OCI-LY7 (cell line): ENCODE measurements at regions not wholly inside any gene's neighbourhood (a gene's known extent, or its start where the extent isn't known, plus 50 kb on each side); places are given as distances from the start of the nearest gene placed in this dataset.

Experiments
- BruUV-seq: library from RNA; stranded (reverse); fragments of 400-500 nt; replicated peaks from 2 replicates; lab custom pipeline; 2021; lab: Mats Ljungman, UMichigan
- CTCF ChIA-PET: fragments of 300-600 bp; sonication (Branson Sonifier 250); formaldehyde crosslinking; loops from one replicate; lab custom pipeline; 2022; ENCODE audit warnings: antibody characterized with exemption; ENCODE audit not compliant: unreplicated experiment; lab: Charles Lee
- POLR2A ChIA-PET: fragments of 300-600 bp; sonication (Branson Sonifier 250); formaldehyde crosslinking; loops from one replicate; lab custom pipeline; 2022; ENCODE audit warnings: antibody characterized with exemption; lab: Charles Lee
- DNase-seq: peaks from one replicate; pipeline ENCODE4 v3.0.0-alpha.2; 2015; ENCODE audit warnings: low spot score
- H2AFZ ChIP-seq: fragments of 200-600 bp; sonication (generic), shearing (Covaris generic); 2 replicates; pipeline ENCODE4 v1.6.1; 2014; ENCODE audit warnings: mild to moderate bottlenecking, antibody characterized with exemption, low read length, moderate library complexity
- H3K27ac ChIP-seq: fragments of 200-600 bp; sonication (generic); 2 replicates; pipeline ENCODE4 v1.5.1; 2014; ENCODE audit warnings: mixed run types, low read depth, mild to moderate bottlenecking, moderate library complexity, low read length, inconsistent platforms; ENCODE audit not compliant: poor library complexity, severe bottlenecking
- H3K36me3 ChIP-seq: fragments of 200-600 bp; sonication (generic); 2 replicates; pipeline ENCODE4 v1.6.1; 2014; ENCODE audit warnings: mild to moderate bottlenecking, antibody characterized with exemption, low read length, moderate library complexity, mixed read lengths; ENCODE audit not compliant: insufficient read depth
- H3K4me1 ChIP-seq: fragments of 200-600 bp; sonication (generic); 2 replicates; pipeline ENCODE4 v1.5.1; 2014; ENCODE audit warnings: mild to moderate bottlenecking, low read length; ENCODE audit not compliant: insufficient read depth, poor library complexity, severe bottlenecking
- H3K4me2 ChIP-seq: fragments of 200-600 bp; sonication (generic); 2 replicates; pipeline ENCODE4 v1.6.1; 2014; ENCODE audit warnings: mild to moderate bottlenecking, low read length
- H3K4me3 ChIP-seq: fragments of 200-600 bp; sonication (generic); 2 replicates; pipeline ENCODE4 v1.5.1; 2014; ENCODE audit warnings: mild to moderate bottlenecking, low read depth, low read length; ENCODE audit not compliant: poor library complexity, severe bottlenecking
- H3K79me2 ChIP-seq: fragments of 200-600 bp; sonication (generic); 2 replicates; pipeline ENCODE4 v1.6.1; 2016; ENCODE audit warnings: low read depth, mild to moderate bottlenecking, low read length, moderate library complexity, mixed read lengths; ENCODE audit not compliant: insufficient read depth
- H3K9me2 ChIP-seq: fragments of 200-600 bp; sonication (generic); 2 replicates; pipeline ENCODE4 v1.6.1; 2016; ENCODE audit warnings: mild to moderate bottlenecking, low read length, mixed read lengths; ENCODE audit not compliant: insufficient read depth
- H3K9me3 ChIP-seq: fragments of 200-600 bp; sonication (generic); 2 replicates; pipeline ENCODE4 v1.6.1; 2014; ENCODE audit warnings: mild to moderate bottlenecking, mixed run types, low read length, mixed read lengths
- H4K20me1 ChIP-seq: fragments of 200-600 bp; sonication (generic); 2 replicates; pipeline ENCODE4 v1.6.1; 2014; ENCODE audit warnings: mild to moderate bottlenecking, antibody characterized with exemption, low read length, moderate library complexity, mixed read lengths; ENCODE audit not compliant: insufficient read depth
- CTCF ChIP-seq: fragments of 200-600 bp; sonication (generic); conservative IDR thresholded peaks from 2 replicates; pipeline ENCODE4 v1.5.1; 2014; ENCODE audit warnings: mild to moderate bottlenecking, antibody characterized with exemption, low read length, moderate library complexity, mixed read lengths
- EZH2phosphoT487 ChIP-seq: fragments of 200-600 bp; sonication (generic); IDR thresholded peaks from 2 replicates; pipeline ENCODE4 v1.6.1; 2018; ENCODE audit warnings: low read depth, borderline replicate concordance, mild to moderate bottlenecking, mixed run types, antibody characterized with exemption, low read length, moderate library complexity, mixed read lengths
- intact Hi-C: fragments of 100-400 bp; cut with micrococcal nuclease; formaldehyde crosslinking; loops from one replicate; pipeline ENCODE4 v1.10.0; 2022; ENCODE audit not compliant: unreplicated experiment

DNA sequence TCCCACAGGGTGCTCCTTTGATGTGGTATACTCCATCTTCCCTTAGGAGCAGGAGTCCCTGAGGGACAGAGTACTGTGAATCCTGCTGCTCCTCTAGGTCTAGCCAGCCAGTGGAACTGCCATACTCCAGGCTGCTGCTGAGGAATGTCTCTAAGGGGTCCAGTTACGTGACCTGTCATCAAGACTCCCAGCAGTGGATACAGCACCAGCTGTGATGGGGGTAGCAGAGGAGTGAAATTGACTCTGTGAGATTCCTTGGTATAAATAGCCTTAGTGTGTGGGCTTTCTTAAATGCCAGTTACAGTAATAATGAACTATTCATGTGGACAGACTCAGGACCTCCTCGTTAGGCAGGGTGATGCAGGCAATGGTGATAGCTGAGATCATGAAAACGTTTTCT, 140.4 kb upstream of the LUZP2 start:
- H4K20me1 ChIP-seq: no peaks in the 10 kb centered on the region
- TF ChIP-seq EZH2phosphoT487 (no peak), CTCF (no peak)
- H2AFZ ChIP-seq: no peak overlapping the region
- no TSS peak for BruUV-seq
- no peaks in the 10 kb centered on the region for H3K4me1 ChIP-seq
- ChIA-PET CTCF (no interaction called here), POLR2A (no interaction called here)
- H3K9me2 ChIP-seq: no peaks in the 10 kb centered on the region
- H3K4me2 ChIP-seq: no peak overlapping the region
- no peak overlapping the region for H3K27ac ChIP-seq
- no peaks in the 10 kb centered on the region for H3K79me2 ChIP-seq
- H3K4me3 ChIP-seq: no peak overlapping the region
- no peaks in the 10 kb centered on the region for H3K36me3 ChIP-seq
- intact Hi-C loops: no loop called here
- no peak for DNase-seq
- H3K9me3 ChIP-seq: no peaks in the 10 kb centered on the region

GRCh38 chr11:24357620-24358410, 139.0 kb upstream of the LUZP2 start:
- Histone ChIP-seq H3K4me3 (no peak overlapping the region), H4K20me1 (no peaks in the 10 kb centered on the region), H3K9me3 (no peaks in the 10 kb centered on the region), H3K36me3 (no peaks in the 10 kb centered on the region), H3K79me2 (no peaks in the 10 kb centered on the region), H3K4me1 (no peaks in the 10 kb centered on the region), H3K9me2 (no peaks in the 10 kb centered on the region), H3K4me2 (no peak overlapping the region), H3K27ac (no peak overlapping the region), H2AFZ (no peak overlapping the region)
- ChIA-PET CTCF (no interaction called here), POLR2A (no interaction called here)
- intact Hi-C loops: no loop called here
- TF ChIP-seq EZH2phosphoT487: no peak
- TF ChIP-seq CTCF: no peak
- no peak for DNase-seq
- BruUV-seq: no TSS peak

- H3K9me3 ChIP-seq: no peaks in the 10 kb centered on the region
- TF ChIP-seq EZH2phosphoT487 (no peak), CTCF (no peak)
- ChIA-PET POLR2A (interaction anchor here (0.7 kb wide), 1 partner anchor 13 kb away, joined by 3 read pairs; no protein-coding TSS in a partner anchor), CTCF (no interaction called here)
- no peak overlapping the region for H3K4me3 ChIP-seq
- H3K4me1 ChIP-seq: no peaks in the 10 kb centered on the region
- no peak overlapping the region for H2AFZ ChIP-seq
- no peak for DNase-seq
- no peak overlapping the region for H3K4me2 ChIP-seq
- H3K79me2 ChIP-seq: no peaks in the 10 kb centered on the region
- H3K36me3 ChIP-seq: no peaks in the 10 kb centered on the region
- H4K20me1 ChIP-seq: no peaks in the 10 kb centered on the region
- H3K9me2 ChIP-seq: no peaks in the 10 kb centered on the region
- no TSS peak for BruUV-seq
- intact Hi-C loops: no loop called here
- no peak overlapping the region for H3K27ac ChIP-seq
Observed at GRCh38 chr11:24372491-24372890, 124.4 kb upstream of the LUZP2 start.
